GM23248 (cell line): ENCODE measurements at regions not wholly inside any gene's neighbourhood (a gene's known extent, or its start where the extent isn't known, plus 50 kb on each side); places are given as distances from the start of the nearest gene placed in this dataset.

Experiments used
- DNase-seq: peaks from one replicate; pipeline ENCODE4 v3.0.0-alpha.2; 2015
- H2AFZ ChIP-seq: fragments of 200-600 bp; sonication (generic); 2 replicates; pipeline ENCODE4 v1.6.1; 2016; ENCODE audit warnings: antibody characterized with exemption
- H3F3A ChIP-seq: fragments of 200-600 bp; sonication (generic); 2 replicates; pipeline ENCODE4 v1.6.1; 2016; ENCODE audit warnings: mild to moderate bottlenecking, antibody characterized with exemption, mixed run types; ENCODE audit not compliant: insufficient read depth
- H3K27ac ChIP-seq: fragments of 200-600 bp; sonication (generic); 2 replicates; pipeline ENCODE4 v1.5.1; 2016; ENCODE audit warnings: mild to moderate bottlenecking
- H3K27me3 ChIP-seq: fragments of 200-600 bp; sonication (generic); replicated peaks from 2 replicates; pipeline ENCODE4 v1.6.1; 2016; ENCODE audit warnings: mild to moderate bottlenecking; ENCODE audit not compliant: insufficient read depth
- H3K36me3 ChIP-seq: fragments of 200-600 bp; sonication (generic); 2 replicates; pipeline ENCODE4 v1.6.1; 2016; ENCODE audit warnings: low read depth, mild to moderate bottlenecking
- H3K4me1 ChIP-seq: fragments of 200-600 bp; sonication (generic); 2 replicates; pipeline ENCODE4 v1.6.1; 2016; ENCODE audit warnings: mild to moderate bottlenecking; ENCODE audit not compliant: insufficient read depth
- H3K4me2 ChIP-seq: fragments of 200-600 bp; sonication (generic); one replicate; pipeline ENCODE4 v1.6.1; 2016; ENCODE audit warnings: mild to moderate bottlenecking; ENCODE audit not compliant: unreplicated experiment
- H3K4me3 ChIP-seq: fragments of 200-600 bp; sonication (generic); 2 replicates; pipeline ENCODE4 v1.5.1; 2016; ENCODE audit warnings: mild to moderate bottlenecking
- H3K79me2 ChIP-seq: fragments of 200-600 bp; sonication (generic); 2 replicates; pipeline ENCODE4 v1.6.1; 2016; ENCODE audit warnings: mild to moderate bottlenecking; ENCODE audit not compliant: insufficient read depth
- H3K9ac ChIP-seq: fragments of 200-600 bp; sonication (generic); 2 replicates; pipeline ENCODE4 v1.6.1; 2016; ENCODE audit warnings: mild to moderate bottlenecking
- H3K9me2 ChIP-seq: fragments of 200-600 bp; sonication (generic); 2 replicates; pipeline ENCODE4 v1.6.1; 2016; ENCODE audit warnings: mixed run types, mild to moderate bottlenecking, moderate library complexity; ENCODE audit not compliant: insufficient read depth
- H3K9me3 ChIP-seq: fragments of 200-600 bp; sonication (generic); one replicate; pipeline ENCODE4 v1.6.1; 2017; ENCODE audit warnings: low read depth
- H4K20me1 ChIP-seq: fragments of 200-600 bp; sonication (generic); 2 replicates; pipeline ENCODE4 v1.6.0; 2016; ENCODE audit not compliant: insufficient read depth
- EZH2 ChIP-seq: fragments of 200-600 bp; sonication (generic); IDR thresholded peaks from 2 replicates; pipeline ENCODE4 v1.6.1; 2018; ENCODE audit warnings: antibody characterized with exemption, mild to moderate bottlenecking; ENCODE audit not compliant: insufficient read depth, poor library complexity, severe bottlenecking
- EZH2phosphoT487 ChIP-seq: fragments of 200-600 bp; sonication (generic); IDR thresholded peaks from 2 replicates; pipeline ENCODE4 v1.6.1; 2018; ENCODE audit warnings: antibody characterized with exemption, moderate library complexity, mild to moderate bottlenecking, low read depth; ENCODE audit not compliant: insufficient read depth
- WGBS, 2 experiments: methylation state at CpG; one replicate each; pipeline ENCODE4 v1.1.6; 2015 to 2017; ENCODE audit warnings: low lambda C conversion rate in 2 of 2, low coverage in 1 of 2; ENCODE audit errors: missing lambda C conversion rate in 2 of 2; 5-methylcytosine and 5-hydroxymethylcytosine counted together
- in situ Hi-C: fragments of 300-500 bp; cut with MboI; formaldehyde crosslinking; loops from 2 replicates; pipeline ENCODE4 v1.15.0; 2020

DNA sequence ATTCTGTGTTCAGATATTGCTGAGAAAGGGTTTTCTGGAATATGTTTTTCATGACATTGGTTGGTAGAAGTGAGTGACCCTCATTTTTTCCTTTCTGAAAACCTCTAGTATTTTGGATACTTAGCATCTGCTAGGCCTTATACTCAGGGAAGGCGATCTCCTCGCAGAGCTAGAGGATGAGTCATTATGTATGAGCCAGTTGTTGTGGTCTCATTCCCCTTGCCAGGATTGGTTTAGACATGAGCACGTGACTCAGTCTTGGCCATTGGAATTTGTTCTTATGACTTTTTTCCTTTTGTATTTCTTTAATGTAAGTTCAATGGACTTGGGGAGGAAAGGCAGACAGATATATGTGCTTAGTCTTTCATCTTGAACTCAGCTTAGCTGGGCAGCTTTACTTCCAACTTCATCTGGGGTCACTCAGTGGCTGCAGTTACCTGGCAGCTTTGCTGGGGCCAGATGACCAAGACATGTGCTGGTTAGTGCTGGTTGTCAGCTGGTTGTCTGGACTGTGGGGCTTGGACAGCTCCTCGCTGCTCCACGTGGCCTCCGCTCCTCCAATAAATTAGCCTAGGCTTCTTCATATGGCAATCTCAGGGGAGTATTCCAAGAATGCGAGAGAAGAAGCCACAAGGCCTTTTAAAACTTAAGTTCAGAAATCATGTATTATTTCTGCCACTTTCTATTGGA lies 207.5 kb downstream of the IL20RB start:
- WGBS, 2 experiments, result 55 to 56% methylated on average over 7 of the region's 7 CpGs
- Histone ChIP-seq H3K79me2 (no peaks in the 10 kb centered on the region), H3K4me1 (no peaks in the 10 kb centered on the region), H4K20me1 (no peaks in the 10 kb centered on the region), H3K36me3 (no peaks in the 10 kb centered on the region), H3K4me3 (no peak overlapping the region), H2AFZ (no peak overlapping the region), H3K9ac (no peak overlapping the region), H3K9me2 (no peaks in the 10 kb centered on the region), H3K27me3 (no peaks in the 10 kb centered on the region; the same call in 1 of the 2 replicates), H3K9me3 (no peaks in the 10 kb centered on the region), H3K4me2 (no peak overlapping the region), H3K27ac (no peak overlapping the region), H3F3A (no peaks in the 10 kb centered on the region)
- TF ChIP-seq EZH2phosphoT487 (no peak), EZH2 (no peak)
- DNase-seq, result peak; percentile 51
- in situ Hi-C loops, result no loop called here

- Histone ChIP-seq H3K4me2 (no peak overlapping the region), H3K36me3 (no peaks in the 10 kb centered on the region), H3K4me3 (no peak overlapping the region), H3K27me3 (no peaks in the 10 kb centered on the region), H3K9ac (no peak overlapping the region), H3K79me2 (no peaks in the 10 kb centered on the region), H3F3A (no peaks in the 10 kb centered on the region), H2AFZ (no peak overlapping the region), H3K9me3 (no peaks in the 10 kb centered on the region), H3K9me2 (no peaks in the 10 kb centered on the region), H4K20me1 (no peaks in the 10 kb centered on the region), H3K27ac (no peak overlapping the region), H3K4me1 (no peaks in the 10 kb centered on the region)
- in situ Hi-C loops, result no loop called here
- 31 to 39% methylated on average over 5 of the region's 5 CpGs for WGBS, 2 experiments
- DNase-seq, result no peak
- TF ChIP-seq EZH2, result no peak
- TF ChIP-seq EZH2phosphoT487, result no peak
Measured at GRCh38 chr3:137171834-137172603, 214.2 kb downstream of the IL20RB start.

DNA sequence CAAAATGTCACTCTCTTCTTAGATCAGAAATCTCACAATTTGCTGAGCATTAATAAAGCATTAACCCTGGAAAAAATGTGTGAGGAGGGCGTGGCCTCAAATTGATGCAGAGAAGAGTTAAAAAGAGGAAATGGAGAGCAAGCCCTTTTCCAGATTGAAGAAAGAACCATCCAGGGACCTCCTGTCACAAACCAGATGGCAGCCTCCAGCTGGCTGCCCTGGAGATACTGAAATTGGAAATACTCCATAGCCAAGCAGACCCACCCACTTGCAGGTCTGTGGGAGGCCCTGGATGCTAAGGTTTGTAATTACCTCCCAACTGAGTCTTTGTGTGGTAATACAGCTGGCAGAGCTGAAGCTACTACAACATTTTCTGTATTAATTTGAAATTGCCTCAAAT lies 214.9 kb downstream of the IL20RB start:
- Histone ChIP-seq H3K9me2 (no peaks in the 10 kb centered on the region), H3K36me3 (no peaks in the 10 kb centered on the region), H3K9me3 (no peaks in the 10 kb centered on the region), H2AFZ (no peak overlapping the region), H3K27me3 (no peaks in the 10 kb centered on the region), H3K79me2 (no peaks in the 10 kb centered on the region), H3K27ac (no peak overlapping the region), H3K4me2 (no peak overlapping the region), H4K20me1 (no peaks in the 10 kb centered on the region), H3K4me3 (no peak overlapping the region), H3F3A (no peaks in the 10 kb centered on the region), H3K9ac (no peak overlapping the region), H3K4me1 (no peaks in the 10 kb centered on the region)
- TF ChIP-seq EZH2 (no peak), EZH2phosphoT487 (no peak)
- in situ Hi-C loops, result no loop called here
- no peak for DNase-seq
- WGBS, 2 experiments, result 0 to 4% methylated on average over 1 of the region's 1 CpG

DNA sequence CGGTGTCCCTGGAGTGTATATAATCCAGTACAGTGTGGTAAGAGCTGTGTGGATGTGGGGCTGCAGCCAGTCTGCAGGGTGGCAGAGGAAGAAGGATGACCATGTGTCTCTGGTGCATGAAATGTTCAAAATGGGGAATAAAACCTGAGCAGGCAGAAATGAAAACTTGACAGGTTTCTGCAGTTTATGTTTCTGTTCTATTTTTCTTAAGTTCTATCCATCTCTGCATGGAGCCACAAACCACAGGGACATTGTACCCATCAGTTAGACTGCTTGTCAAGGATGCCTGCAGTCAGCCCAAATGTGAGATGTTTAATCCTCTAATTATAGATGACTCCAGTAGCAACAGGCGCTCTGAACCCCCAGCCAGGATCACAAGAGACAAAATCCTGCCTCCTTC lies 216.7 kb downstream of the IL20RB start:
- WGBS, 2 experiments, result 20 to 29% methylated on average over 2 of the region's 2 CpGs
- Histone ChIP-seq H3K4me2 (no peak overlapping the region), H3K4me1 (no peaks in the 10 kb centered on the region), H3K27me3 (no peaks in the 10 kb centered on the region), H3K36me3 (no peaks in the 10 kb centered on the region), H3K4me3 (no peak overlapping the region), H3K79me2 (no peaks in the 10 kb centered on the region), H3K9me3 (no peaks in the 10 kb centered on the region), H3F3A (no peaks in the 10 kb centered on the region), H3K27ac (no peak overlapping the region), H4K20me1 (no peaks in the 10 kb centered on the region), H2AFZ (no peak overlapping the region), H3K9me2 (no peaks in the 10 kb centered on the region), H3K9ac (no peak overlapping the region)
- DNase-seq, result no peak
- in situ Hi-C loops, result no loop called here
- TF ChIP-seq EZH2 (no peak), EZH2phosphoT487 (no peak)
